HG03520 (cell line): ENCODE measurements at regions not wholly inside any gene's neighbourhood (a gene's known extent, or its start where the extent isn't known, plus 50 kb on each side); places are given as distances from the start of the nearest gene placed in this dataset.
A peak's percentile ranks its signal among the peaks of the same experiment; 100 is the strongest.
"Not testable (repeated sequence)": the region's sequence is repeated elsewhere in the genome, so short reads cannot be mapped to it uniquely, and the experiment has no call there.

Source experiments
- ATAC-seq: cut with Tn5 transposase; IDR thresholded peaks from one replicate; pipeline ENCODE4 v1.9.1; 2021; ENCODE audit warnings: mild to moderate bottlenecking, moderate library complexity; ENCODE audit not compliant: unreplicated experiment

DNA sequence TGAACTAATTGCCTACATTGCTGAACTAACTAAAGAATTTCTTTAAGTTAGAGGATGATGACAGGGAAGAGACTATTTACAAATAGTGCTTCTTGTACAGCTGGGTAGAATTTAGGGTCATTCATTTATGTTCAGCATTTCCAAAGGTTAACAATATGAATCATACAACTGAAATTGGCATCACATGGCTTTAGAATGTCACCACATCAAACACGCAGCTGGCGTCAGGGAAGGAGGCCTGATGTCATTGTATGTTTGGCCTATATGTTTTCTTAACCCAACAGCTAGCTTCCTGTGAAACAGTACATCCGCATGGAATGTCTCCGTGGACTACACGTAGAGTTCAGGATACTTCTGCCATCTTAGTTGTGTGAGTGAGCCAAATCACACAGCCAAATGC lies 99.0 kb upstream of the TNFSF11 start:
- no peak for ATAC-seq

- ATAC-seq = no peak
Measured at GRCh38 chr13:42477596-42478190, 96.3 kb upstream of the TNFSF11 start.

GRCh38 chr13:42478531-42479156 lies 95.3 kb upstream of the TNFSF11 start:
- ATAC-seq = no peak

DNA sequence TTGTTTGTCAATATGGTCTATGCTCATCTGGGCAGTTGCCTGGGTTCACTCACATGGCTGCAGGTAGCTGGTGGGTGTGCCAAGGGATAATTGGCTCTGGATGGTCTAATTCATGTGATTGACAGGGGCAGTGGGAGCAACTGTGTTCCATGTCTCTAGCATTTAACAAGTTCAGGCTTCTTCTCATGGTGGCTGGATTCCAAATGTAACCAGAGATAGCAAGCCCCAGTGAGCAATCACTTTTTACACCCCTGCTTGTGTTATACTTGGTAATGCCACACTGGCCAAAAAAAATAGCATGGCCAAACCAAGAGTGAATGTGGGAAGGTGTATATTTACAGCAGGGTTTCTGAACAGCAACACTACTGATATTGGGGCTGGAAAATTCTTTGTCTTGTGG lies 89.6 kb upstream of the TNFSF11 start:
- no peak for ATAC-seq

- ATAC-seq = no peak
Measured at GRCh38 chr13:42485272-42485671, 88.7 kb upstream of the TNFSF11 start.

- ATAC-seq = no peak
Measured at GRCh38 chr13:42486711-42487198, 87.2 kb upstream of the TNFSF11 start.

DNA sequence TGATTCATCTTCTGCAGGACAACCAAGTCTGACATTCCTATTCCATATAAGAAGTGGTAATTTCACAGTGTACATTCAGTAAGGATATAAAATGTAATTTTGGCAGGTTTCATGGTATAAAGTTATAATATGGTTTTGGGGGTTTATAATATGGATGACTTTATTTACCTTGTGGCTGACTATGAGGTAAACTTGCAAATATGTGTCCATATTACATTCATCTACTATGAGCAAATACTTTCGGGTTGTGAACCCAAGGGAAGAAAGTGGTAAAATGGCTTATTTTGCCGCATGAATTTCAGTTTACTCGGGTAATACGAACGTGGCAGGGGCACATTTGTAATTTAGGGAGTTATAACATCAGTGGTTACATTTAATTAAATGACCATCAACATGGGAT lies 86.7 kb upstream of the TNFSF11 start:
- ATAC-seq = no peak

- no peak for ATAC-seq
Measured at GRCh38 chr13:42490676-42491075, 83.3 kb upstream of the TNFSF11 start.

DNA sequence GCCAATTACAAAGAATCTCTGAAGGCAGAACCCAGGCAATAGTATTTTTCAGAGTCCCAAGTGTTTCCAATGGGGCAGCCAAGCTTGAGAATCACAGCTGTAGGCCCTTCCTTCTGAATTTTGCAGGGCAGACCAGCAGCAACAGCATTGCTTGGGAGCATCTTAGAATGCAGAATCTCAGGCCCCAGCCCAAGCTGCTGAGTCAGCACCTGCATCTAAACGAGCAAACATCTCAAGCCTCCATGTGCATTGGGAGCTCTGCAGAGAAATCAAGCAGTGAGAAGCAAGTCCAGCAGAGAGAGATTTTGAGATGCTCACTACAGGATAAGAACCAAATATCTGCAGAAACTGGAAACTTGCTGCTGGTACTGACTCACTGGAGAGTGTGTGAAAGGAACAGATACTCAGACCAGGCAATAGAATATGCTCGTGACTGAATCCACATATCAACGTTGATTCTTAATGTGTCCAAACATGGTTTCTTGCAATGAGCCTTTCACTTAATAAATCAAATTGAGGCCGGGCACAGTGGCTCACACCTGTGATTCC lies 81.5 kb upstream of the TNFSF11 start:
- ATAC-seq = no peak

GRCh38 chr13:42494157-42494556 lies 79.8 kb upstream of the TNFSF11 start:
- no peak for ATAC-seq

GRCh38 chr13:42495255-42495654 lies 78.7 kb upstream of the TNFSF11 start:
- no peak for ATAC-seq

GRCh38 chr13:42495751-42496150 lies 78.2 kb upstream of the TNFSF11 start:
- no peak for ATAC-seq

DNA sequence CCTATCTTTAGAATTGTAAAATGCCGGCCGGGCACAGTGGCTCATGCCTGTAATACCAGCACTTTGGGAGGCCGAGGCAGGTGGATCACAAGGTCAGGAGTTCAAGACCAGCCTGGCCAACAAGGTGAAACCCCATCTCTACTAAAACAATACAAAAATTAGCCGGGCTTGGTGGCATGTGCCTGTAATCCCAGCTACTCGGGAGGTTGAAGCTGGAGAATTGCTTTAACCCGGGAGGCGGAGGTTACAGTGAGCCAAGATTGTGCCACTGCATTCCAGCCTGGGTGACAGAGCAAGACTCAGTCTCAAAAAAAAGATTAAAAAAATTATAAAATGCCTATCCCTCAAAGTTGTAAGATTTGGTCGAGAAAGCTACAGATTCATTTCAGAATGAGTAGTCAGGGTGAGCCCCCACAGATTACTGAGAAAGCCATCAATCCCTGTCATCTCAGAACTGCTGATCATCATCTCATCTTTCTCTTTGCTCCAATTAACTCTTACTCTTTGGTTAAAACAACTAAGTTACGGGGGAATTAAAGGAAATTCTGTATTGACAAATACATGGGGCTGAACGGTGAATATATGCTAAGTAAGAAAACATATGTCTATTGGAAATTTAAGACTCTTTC lies 76.9 kb upstream of the TNFSF11 start:
- not testable (repeated sequence) for ATAC-seq

- peak; percentile 93 for ATAC-seq
Measured at GRCh38 chr13:42497798-42498197, 76.2 kb upstream of the TNFSF11 start.

GRCh38 chr13:42498521-42498920 lies 75.4 kb upstream of the TNFSF11 start:
- ATAC-seq = no peak
